ENCODE measurements at regions not wholly inside any gene's neighbourhood (a gene's known extent, or its start where the extent isn't known, plus 50 kb on each side); places are given as distances from the start of the nearest gene placed in this dataset.

- Histone ChIP-seq H3K4me3 (no peak overlapping the region), H3K36me3 (no peaks in the 10 kb centered on the region), H3K4me1 (peaks cover 18% of the 10 kb centered on the region), H3K27me3 (no peaks in the 10 kb centered on the region), H3K9me3 (replicated peaks) (no peaks in the 10 kb centered on the region), H3K27ac (no peak overlapping the region)
- no peak for DNase-seq
Measured at GRCh38 chr9:117775591-117775990, 71.4 kb downstream of the TLR4 start.

DNA sequence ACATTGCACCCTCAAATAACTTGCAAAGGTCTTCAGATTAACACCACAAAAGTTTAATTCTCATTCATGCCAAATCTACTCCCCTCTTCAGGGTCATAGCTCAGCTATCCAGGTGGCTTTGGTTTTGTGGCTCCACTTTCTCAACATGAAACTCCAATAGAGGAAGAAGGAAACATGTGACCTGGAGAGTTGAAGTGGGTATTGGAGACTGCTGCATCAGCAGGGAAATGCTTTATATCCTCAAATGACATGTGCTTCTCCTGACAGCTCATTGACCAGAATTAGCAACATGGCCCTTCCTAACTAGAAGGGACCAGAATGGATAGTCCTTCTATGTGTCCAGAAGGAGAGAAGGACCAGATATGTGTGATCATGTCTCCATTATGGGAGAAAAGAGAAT, 73.6 kb downstream of the TLR4 start:
- no peak for DNase-seq
- Histone ChIP-seq H3K4me1 (peaks cover 11% of the 10 kb centered on the region), H3K27me3 (no peaks in the 10 kb centered on the region), H3K36me3 (no peaks in the 10 kb centered on the region), H3K27ac (no peak overlapping the region), H3K4me3 (no peak overlapping the region), H3K9me3 (replicated peaks) (no peaks in the 10 kb centered on the region)

GRCh38 chr9:117779760-117780159, 75.6 kb downstream of the TLR4 start:
- Histone ChIP-seq H3K36me3 (no peaks in the 10 kb centered on the region), H3K27ac (no peak overlapping the region), H3K4me1 (no peaks in the 10 kb centered on the region), H3K9me3 (replicated peaks) (no peaks in the 10 kb centered on the region), H3K4me3 (no peak overlapping the region), H3K27me3 (no peaks in the 10 kb centered on the region)
- no peak for DNase-seq

- Histone ChIP-seq H3K4me1 (no peaks in the 10 kb centered on the region), H3K27me3 (no peaks in the 10 kb centered on the region), H3K27ac (no peak overlapping the region), H3K4me3 (no peak overlapping the region), H3K9me3 (replicated peaks) (no peaks in the 10 kb centered on the region), H3K36me3 (no peaks in the 10 kb centered on the region)
- peak; percentile 72 to 86 for DNase-seq
Measured at GRCh38 chr9:117782931-117783788, 79.0 kb downstream of the TLR4 start.

- no peaks in the 10 kb centered on the region for H3K36me3 ChIP-seq
- H3K4me3 ChIP-seq = no peak overlapping the region
- H3K27ac ChIP-seq = no peak overlapping the region
- no peaks in the 10 kb centered on the region for H3K4me1 ChIP-seq
- H3K27me3 ChIP-seq = no peaks in the 10 kb centered on the region
- no peaks in the 10 kb centered on the region for H3K9me3 ChIP-seq (replicated peaks)
- DNase-seq = no peak
Measured at GRCh38 chr9:117783828-117784227, 79.6 kb downstream of the TLR4 start.

DNA sequence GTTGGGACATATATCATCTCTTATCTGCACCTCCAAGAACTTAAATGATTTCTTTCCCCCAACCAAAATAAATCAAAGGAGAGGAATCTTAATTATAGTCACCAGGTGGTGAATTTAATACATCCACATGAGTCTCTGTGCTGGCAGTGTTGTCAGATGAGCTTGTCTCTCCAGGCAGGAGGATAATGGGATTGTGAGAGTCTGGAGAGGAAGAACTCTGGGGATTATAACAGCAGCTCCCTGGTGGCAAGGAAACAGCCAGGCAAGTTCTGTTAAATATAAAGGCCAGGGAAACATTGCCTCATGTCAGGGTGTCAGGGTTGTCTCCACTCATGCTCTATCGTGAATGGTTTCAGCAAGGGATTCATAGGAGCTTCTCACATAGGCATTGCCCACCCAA, 80.8 kb downstream of the TLR4 start:
- Histone ChIP-seq H3K4me3 (no peak overlapping the region), H3K27ac (no peak overlapping the region), H3K36me3 (no peaks in the 10 kb centered on the region), H3K27me3 (no peaks in the 10 kb centered on the region), H3K4me1 (no peaks in the 10 kb centered on the region), H3K9me3 (replicated peaks) (no peaks in the 10 kb centered on the region)
- DNase-seq = no peak

DNA sequence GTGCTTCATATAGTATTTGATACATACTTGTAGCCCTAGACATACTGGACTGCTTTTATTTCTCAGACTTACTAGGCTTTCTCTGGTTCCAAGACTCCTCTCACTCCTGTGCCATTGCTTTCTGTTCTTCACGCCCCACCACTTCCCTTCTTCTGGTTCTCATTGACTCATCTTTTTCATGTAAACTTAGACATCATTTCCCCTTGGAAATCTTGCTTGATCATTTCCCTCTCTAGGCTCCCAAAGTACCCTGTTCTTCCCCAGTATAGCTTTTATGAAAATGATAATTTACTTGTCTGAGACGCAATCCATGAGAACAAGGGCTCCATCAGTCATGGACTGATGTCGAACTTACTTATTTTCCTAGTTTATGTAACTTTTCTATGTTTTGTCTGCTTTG, 83.5 kb downstream of the TLR4 start:
- Histone ChIP-seq H3K27me3 (no peaks in the 10 kb centered on the region), H3K27ac (no peak overlapping the region), H3K4me1 (no peaks in the 10 kb centered on the region), H3K4me3 (no peak overlapping the region), H3K9me3 (replicated peaks) (no peaks in the 10 kb centered on the region; the same call in 1 of the 2 replicates), H3K36me3 (no peaks in the 10 kb centered on the region)
- no peak for DNase-seq

DNA sequence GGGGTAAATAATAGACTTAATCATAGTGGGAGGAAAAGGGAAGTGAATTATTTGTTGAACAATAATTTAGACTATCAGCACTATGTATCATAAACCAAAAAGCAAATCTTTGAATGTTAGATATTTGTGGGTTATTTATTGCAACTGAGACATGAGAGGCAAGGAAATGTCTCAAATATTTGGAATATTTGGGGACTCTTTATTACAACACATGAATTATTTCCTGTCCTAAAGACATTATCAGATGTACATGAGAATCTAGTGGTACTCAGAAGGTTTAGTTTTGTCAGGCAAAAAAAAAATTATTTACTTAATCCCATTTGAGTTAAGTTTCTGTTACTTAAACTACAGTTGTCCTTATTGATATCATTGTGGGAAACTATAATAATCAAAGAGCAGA, 91.1 kb downstream of the TLR4 start:
- H3K36me3 ChIP-seq = no peaks in the 10 kb centered on the region

DNA sequence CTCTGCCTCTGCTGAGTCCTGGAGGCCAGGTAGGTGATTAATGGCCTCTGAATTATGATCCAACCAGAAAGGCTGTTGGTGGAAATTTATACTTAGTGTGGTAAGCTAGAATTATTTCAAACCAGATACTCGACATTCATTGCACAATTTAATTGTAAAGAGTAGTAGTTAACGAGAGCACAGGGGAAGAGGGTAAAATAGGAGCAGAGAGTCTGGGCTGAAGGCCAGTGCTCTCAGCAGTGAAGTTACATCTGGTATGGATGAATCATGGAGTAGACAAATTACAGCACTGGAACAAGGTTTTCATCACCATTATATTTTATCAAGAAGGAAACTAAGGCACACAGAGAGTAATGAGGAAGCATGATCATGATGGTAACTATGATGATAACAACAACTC, 92.5 kb downstream of the TLR4 start:
- H3K27me3 ChIP-seq = no peaks in the 10 kb centered on the region
- no peak overlapping the region for H3K4me3 ChIP-seq
- no peaks in the 10 kb centered on the region for H3K9me3 ChIP-seq (replicated peaks)
- H3K4me1 ChIP-seq = no peaks in the 10 kb centered on the region
- no peak for DNase-seq
- H3K36me3 ChIP-seq = no peaks in the 10 kb centered on the region
- no peak overlapping the region for H3K27ac ChIP-seq

More for the DNA sequence above, 91.1 kb downstream of the TLR4 start:
- H3K27me3 ChIP-seq = no peaks in the 10 kb centered on the region
- no peak overlapping the region for H3K4me3 ChIP-seq
- no peaks in the 10 kb centered on the region; the same call in 1 of the 2 replicates for H3K9me3 ChIP-seq (replicated peaks)
- no peak for DNase-seq
- no peak overlapping the region for H3K27ac ChIP-seq
- no peaks in the 10 kb centered on the region for H3K4me1 ChIP-seq

- Histone ChIP-seq H3K36me3 (no peaks in the 10 kb centered on the region), H3K4me3 (no peak overlapping the region), H3K27ac (no peak overlapping the region), H3K9me3 (replicated peaks) (no peaks in the 10 kb centered on the region), H3K27me3 (no peaks in the 10 kb centered on the region), H3K4me1 (no peaks in the 10 kb centered on the region)
- DNase-seq = no peak
Measured at GRCh38 chr9:117800389-117800788, 96.2 kb downstream of the TLR4 start.

DNA sequence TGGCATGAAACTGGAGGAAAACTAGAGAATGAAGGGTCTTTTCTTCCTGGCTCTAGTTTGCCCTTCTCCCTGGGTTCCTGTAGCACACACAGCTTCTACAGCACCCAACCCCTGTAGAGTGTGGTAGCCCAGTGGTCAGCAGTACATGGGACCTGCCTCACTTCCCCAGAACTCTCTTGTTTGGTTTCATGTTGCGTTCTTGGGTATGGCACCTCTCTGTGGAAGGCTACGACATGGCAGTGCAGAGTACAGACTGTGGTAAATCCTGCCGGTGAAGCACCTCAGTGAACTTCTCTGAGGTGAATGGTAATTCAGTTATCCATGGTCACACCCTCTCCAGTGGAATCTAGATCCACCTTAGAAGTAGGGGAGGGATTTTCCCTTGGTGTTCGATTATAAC, 105.5 kb downstream of the TLR4 start:
- Histone ChIP-seq H3K27ac (no peak overlapping the region), H3K27me3 (no peaks in the 10 kb centered on the region), H3K9me3 (replicated peaks) (no peaks in the 10 kb centered on the region; the same call in 1 of the 2 replicates), H3K36me3 (no peaks in the 10 kb centered on the region), H3K4me1 (no peaks in the 10 kb centered on the region), H3K4me3 (no peak overlapping the region)
- no peak for DNase-seq

DNA sequence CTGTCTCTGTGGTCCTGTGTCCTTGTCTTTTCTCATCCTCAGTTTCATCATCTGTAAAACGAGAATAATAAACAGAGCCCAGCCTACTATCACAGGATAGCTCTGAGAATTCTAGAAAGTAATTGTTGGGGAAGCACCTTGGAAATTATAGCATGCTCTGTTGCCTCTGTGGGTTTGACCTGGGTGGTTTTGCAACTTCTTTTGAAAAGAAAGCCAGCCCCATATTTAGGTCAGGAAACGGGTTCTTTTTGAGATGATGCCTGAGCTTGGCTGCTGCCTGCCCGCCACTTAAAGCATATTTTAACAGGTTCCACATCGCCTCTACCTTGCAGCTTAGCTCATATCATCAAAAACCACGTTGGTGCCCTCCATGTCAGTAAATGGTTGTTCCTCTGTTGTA, 111.1 kb downstream of the TLR4 start:
- Histone ChIP-seq H3K4me1 (no peaks in the 10 kb centered on the region), H3K27ac (no peak overlapping the region), H3K4me3 (no peak overlapping the region), H3K9me3 (replicated peaks) (no peaks in the 10 kb centered on the region), H3K27me3 (no peaks in the 10 kb centered on the region), H3K36me3 (no peaks in the 10 kb centered on the region)
- no peak for DNase-seq

GRCh38 chr9:117815948-117816347, 111.7 kb downstream of the TLR4 start:
- Histone ChIP-seq H3K4me3 (no peak overlapping the region), H3K27me3 (no peaks in the 10 kb centered on the region), H3K9me3 (replicated peaks) (no peaks in the 10 kb centered on the region), H3K4me1 (no peaks in the 10 kb centered on the region), H3K27ac (no peak overlapping the region), H3K36me3 (no peaks in the 10 kb centered on the region)
- DNase-seq = no peak

DNA sequence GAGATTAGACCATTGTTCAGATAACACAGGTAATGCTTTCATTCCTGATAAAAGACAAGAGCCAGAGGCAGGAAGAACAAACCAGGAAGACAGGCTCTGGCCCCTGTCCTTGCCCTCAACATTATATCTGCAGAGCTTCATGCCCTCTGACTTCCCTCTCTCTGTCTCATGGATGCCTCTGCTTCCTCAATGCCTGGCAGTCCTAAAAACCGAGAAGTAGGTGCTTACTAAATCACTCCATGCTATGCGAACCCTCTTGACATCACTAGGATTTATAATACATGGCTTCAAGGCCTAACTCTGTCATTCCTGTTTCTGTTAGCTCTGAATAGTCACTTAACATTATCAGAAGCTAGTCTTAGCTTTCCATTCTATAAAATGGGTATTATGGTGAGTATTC, 117.8 kb downstream of the TLR4 start:
- Histone ChIP-seq H3K27ac (no peak overlapping the region), H3K4me3 (no peak overlapping the region), H3K9me3 (replicated peaks) (no peaks in the 10 kb centered on the region), H3K4me1 (no peaks in the 10 kb centered on the region), H3K36me3 (no peaks in the 10 kb centered on the region; the same call in 1 of the 2 replicates), H3K27me3 (peaks cover 4% of the 10 kb centered on the region; the same call in 1 of the 2 replicates)
- DNase-seq = no peak

DNA sequence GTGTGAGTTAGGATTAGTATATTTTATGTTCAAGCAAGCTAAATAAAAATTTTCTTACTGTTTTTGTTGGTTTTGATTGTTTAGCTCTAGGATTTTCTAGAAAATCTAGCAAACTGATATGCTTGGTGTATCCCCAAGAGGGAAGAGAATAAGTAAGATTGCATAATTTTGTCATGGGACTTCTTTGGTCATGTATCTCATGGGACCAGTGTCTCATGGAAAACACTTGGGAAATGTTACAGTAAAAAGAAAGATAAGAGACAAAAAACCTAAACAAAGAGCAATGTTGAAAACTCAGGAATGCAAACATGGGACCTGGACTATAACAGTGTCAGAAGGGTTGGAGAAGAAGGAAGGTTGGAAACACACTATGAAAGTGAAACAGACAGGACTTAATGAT, 119.4 kb downstream of the TLR4 start:
- no peaks in the 10 kb centered on the region for H3K9me3 ChIP-seq (replicated peaks)
- no peak for DNase-seq
- no peaks in the 10 kb centered on the region for H3K4me1 ChIP-seq
- no peak overlapping the region for H3K4me3 ChIP-seq
- peaks cover 7% of the 10 kb centered on the region; the same call in 1 of the 2 replicates for H3K27me3 ChIP-seq
- no peak overlapping the region for H3K27ac ChIP-seq
- H3K36me3 ChIP-seq = no peaks in the 10 kb centered on the region; the same call in 1 of the 2 replicates
